ENCODE measurements at regions not wholly inside any gene's neighbourhood (a gene's known extent, or its start where the extent isn't known, plus 50 kb on each side); places are given as distances from the start of the nearest gene placed in this dataset.

- Histone ChIP-seq H3K4me1 (ENCODE audit: control insufficient read depth, insufficient read depth, low read length) (no peaks in the 10 kb centered on the region), H3K4me3 (ENCODE audit: low read length) (no peak overlapping the region), H3K9me3 (ENCODE audit: control insufficient read depth, low read length) (no peaks in the 10 kb centered on the region), H3K27me3 (replicated peaks; ENCODE audit: control insufficient read depth, insufficient read depth, low read length) (no peaks in the 10 kb centered on the region), H3K9ac (ENCODE audit: low read length) (no peak overlapping the region), H3K36me3 (ENCODE audit: control insufficient read depth, insufficient read depth, low read length, severe bottlenecking) (no peaks in the 10 kb centered on the region)
- DNase-seq (ENCODE audit: low read depth) = no peak
Observed at GRCh38 chr2:56874717-56875116, 690.9 kb downstream of the CCDC85A start.

DNA sequence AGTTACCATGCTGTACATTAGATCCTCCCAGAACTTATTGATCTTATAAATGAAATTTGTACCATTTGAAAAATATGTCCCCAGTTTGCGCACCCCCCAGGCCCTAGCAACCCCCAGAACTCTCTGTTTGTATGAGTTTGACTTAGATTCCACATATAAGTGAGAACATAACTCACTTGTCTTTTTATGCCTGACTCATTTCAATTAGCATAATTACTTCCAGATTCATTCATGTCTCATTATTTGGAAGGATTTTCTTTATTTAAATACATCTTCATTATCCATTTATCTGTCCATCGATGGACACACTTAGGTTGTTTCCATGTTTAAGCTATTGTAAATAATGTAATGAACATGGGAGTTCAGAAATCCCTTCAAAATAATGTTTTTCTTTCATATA, 705.9 kb downstream of the CCDC85A start:
- Histone ChIP-seq H3K9me3 (ENCODE audit: control insufficient read depth, low read length) (no peaks in the 10 kb centered on the region), H3K9ac (ENCODE audit: low read length) (no peak overlapping the region), H3K4me1 (ENCODE audit: control insufficient read depth, insufficient read depth, low read length) (no peaks in the 10 kb centered on the region), H3K27me3 (replicated peaks; ENCODE audit: control insufficient read depth, insufficient read depth, low read length) (no peaks in the 10 kb centered on the region), H3K4me3 (ENCODE audit: low read length) (no peak overlapping the region), H3K36me3 (ENCODE audit: control insufficient read depth, insufficient read depth, low read length, severe bottlenecking) (no peaks in the 10 kb centered on the region)
- peak; percentile 18 for DNase-seq (ENCODE audit: low read depth)

DNA sequence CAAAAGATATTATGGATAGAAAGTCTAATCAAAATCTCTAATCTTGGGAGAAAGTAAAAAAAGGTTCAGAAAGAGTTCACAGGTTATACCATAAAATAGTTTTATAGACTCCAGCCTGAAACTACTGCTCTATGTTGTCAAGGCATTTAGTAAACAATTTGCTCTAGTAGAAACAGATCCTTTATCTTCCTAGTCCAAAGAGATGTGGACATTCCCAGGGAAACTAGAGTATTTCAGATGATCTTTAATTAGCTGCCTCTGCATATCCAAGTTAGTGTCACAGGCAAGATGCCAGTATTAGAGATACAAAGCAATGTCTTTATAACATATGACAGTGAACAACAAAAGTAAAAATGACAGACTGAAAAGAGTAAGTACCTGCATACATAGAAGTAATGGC, 708.6 kb downstream of the CCDC85A start:
- no peaks in the 10 kb centered on the region for H3K9me3 ChIP-seq (ENCODE audit: control insufficient read depth, low read length)
- no peak overlapping the region for H3K4me3 ChIP-seq (ENCODE audit: low read length)
- DNase-seq (ENCODE audit: low read depth) = no peak
- no peaks in the 10 kb centered on the region for H3K4me1 ChIP-seq (ENCODE audit: control insufficient read depth, insufficient read depth, low read length)
- no peak overlapping the region for H3K9ac ChIP-seq (ENCODE audit: low read length)
- no peaks in the 10 kb centered on the region for H3K27me3 ChIP-seq (replicated peaks; ENCODE audit: control insufficient read depth, insufficient read depth, low read length)
- no peaks in the 10 kb centered on the region for H3K36me3 ChIP-seq (ENCODE audit: control insufficient read depth, insufficient read depth, low read length, severe bottlenecking)

DNA sequence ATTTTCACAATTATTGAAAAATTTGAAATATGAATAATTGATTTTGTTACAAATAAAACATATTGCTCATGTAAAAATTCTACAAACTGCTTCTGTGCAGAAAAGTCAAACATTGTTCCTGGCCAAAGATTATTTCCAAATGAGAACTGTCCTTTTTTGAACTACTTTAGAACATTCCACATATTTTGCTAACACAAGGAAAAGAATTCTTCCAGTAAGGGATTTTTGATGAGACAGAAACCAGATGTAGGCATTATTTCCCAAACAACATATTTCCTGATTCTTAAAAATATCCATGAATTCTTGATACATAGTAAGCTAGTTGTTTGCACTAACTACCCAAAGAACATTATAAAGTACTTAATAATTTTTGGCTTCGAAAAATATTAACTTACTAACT, 715.2 kb downstream of the CCDC85A start:
- Histone ChIP-seq H3K9me3 (ENCODE audit: control insufficient read depth, low read length) (no peaks in the 10 kb centered on the region), H3K4me3 (ENCODE audit: low read length) (no peak overlapping the region), H3K27me3 (replicated peaks; ENCODE audit: control insufficient read depth, insufficient read depth, low read length) (no peaks in the 10 kb centered on the region), H3K4me1 (ENCODE audit: control insufficient read depth, insufficient read depth, low read length) (no peaks in the 10 kb centered on the region), H3K9ac (ENCODE audit: low read length) (no peak overlapping the region), H3K36me3 (ENCODE audit: control insufficient read depth, insufficient read depth, low read length, severe bottlenecking) (no peaks in the 10 kb centered on the region)
- peak; percentile 63 for DNase-seq (ENCODE audit: low read depth)

- DNase-seq (ENCODE audit: low read depth) = no peak
- no peak overlapping the region for H3K9ac ChIP-seq (ENCODE audit: low read length)
- no peak overlapping the region for H3K4me3 ChIP-seq (ENCODE audit: low read length)
- no peaks in the 10 kb centered on the region for H3K27me3 ChIP-seq (replicated peaks; ENCODE audit: control insufficient read depth, insufficient read depth, low read length)
- H3K36me3 ChIP-seq (ENCODE audit: control insufficient read depth, insufficient read depth, low read length, severe bottlenecking) = no peaks in the 10 kb centered on the region
- H3K9me3 ChIP-seq (ENCODE audit: control insufficient read depth, low read length) = peaks cover 4% of the 10 kb centered on the region
- H3K4me1 ChIP-seq (ENCODE audit: control insufficient read depth, insufficient read depth, low read length) = no peaks in the 10 kb centered on the region
Observed at GRCh38 chr2:56912490-56912889, 728.7 kb downstream of the CCDC85A start.

GRCh38 chr2:56918790-56919189, 735.0 kb downstream of the CCDC85A start:
- H3K4me1 ChIP-seq (ENCODE audit: control insufficient read depth, insufficient read depth, low read length) = no peaks in the 10 kb centered on the region
- DNase-seq (ENCODE audit: low read depth) = no peak
- H3K36me3 ChIP-seq (ENCODE audit: control insufficient read depth, insufficient read depth, low read length, severe bottlenecking) = no peaks in the 10 kb centered on the region
- H3K9ac ChIP-seq (ENCODE audit: low read length) = no peak overlapping the region
- H3K9me3 ChIP-seq (ENCODE audit: control insufficient read depth, low read length) = peaks cover 4% of the 10 kb centered on the region
- H3K27me3 ChIP-seq (replicated peaks; ENCODE audit: control insufficient read depth, insufficient read depth, low read length) = no peaks in the 10 kb centered on the region
- H3K4me3 ChIP-seq (ENCODE audit: low read length) = no peak overlapping the region

DNA sequence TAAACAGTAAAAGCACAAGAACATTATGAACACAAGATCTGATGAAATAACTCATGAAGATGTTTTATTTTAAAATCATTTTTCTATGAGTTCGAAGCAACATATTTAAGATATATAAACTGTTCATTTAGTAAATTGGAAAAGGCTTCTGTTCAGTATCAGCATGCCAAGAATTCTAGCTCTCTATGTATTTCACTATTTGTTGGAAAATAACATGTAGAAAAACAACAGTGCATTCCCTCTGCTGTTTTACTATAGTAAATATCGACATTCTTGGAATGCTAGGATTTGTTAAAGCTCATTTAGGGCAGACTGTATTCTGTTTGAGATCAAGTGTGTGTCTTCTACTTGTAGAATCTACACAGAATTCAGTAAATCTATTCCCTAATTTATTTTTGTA, 750.2 kb downstream of the CCDC85A start:
- H3K4me1 ChIP-seq (ENCODE audit: control insufficient read depth, insufficient read depth, low read length) = no peaks in the 10 kb centered on the region
- H3K36me3 ChIP-seq (ENCODE audit: control insufficient read depth, insufficient read depth, low read length, severe bottlenecking) = no peaks in the 10 kb centered on the region

GRCh38 chr2:56934866-56935265, 751.1 kb downstream of the CCDC85A start:
- H3K27me3 ChIP-seq (replicated peaks; ENCODE audit: control insufficient read depth, insufficient read depth, low read length) = no peaks in the 10 kb centered on the region
- H3K36me3 ChIP-seq (ENCODE audit: control insufficient read depth, insufficient read depth, low read length, severe bottlenecking) = no peaks in the 10 kb centered on the region
- H3K9me3 ChIP-seq (ENCODE audit: control insufficient read depth, low read length) = no peaks in the 10 kb centered on the region
- H3K9ac ChIP-seq (ENCODE audit: low read length) = no peak overlapping the region
- H3K4me1 ChIP-seq (ENCODE audit: control insufficient read depth, insufficient read depth, low read length) = no peaks in the 10 kb centered on the region
- no peak for DNase-seq (ENCODE audit: low read depth)
- H3K4me3 ChIP-seq (ENCODE audit: low read length) = no peak overlapping the region

More for the DNA sequence above, 750.2 kb downstream of the CCDC85A start:
- H3K9me3 ChIP-seq (ENCODE audit: control insufficient read depth, low read length) = no peaks in the 10 kb centered on the region
- no peaks in the 10 kb centered on the region for H3K27me3 ChIP-seq (replicated peaks; ENCODE audit: control insufficient read depth, insufficient read depth, low read length)
- H3K4me3 ChIP-seq (ENCODE audit: low read length) = no peak overlapping the region
- H3K9ac ChIP-seq (ENCODE audit: low read length) = no peak overlapping the region
- DNase-seq (ENCODE audit: low read depth) = peak; percentile 2

GRCh38 chr2:56940054-56940453, 756.3 kb downstream of the CCDC85A start:
- H3K27me3 ChIP-seq (replicated peaks; ENCODE audit: control insufficient read depth, insufficient read depth, low read length) = no peaks in the 10 kb centered on the region
- no peaks in the 10 kb centered on the region for H3K4me1 ChIP-seq (ENCODE audit: control insufficient read depth, insufficient read depth, low read length)
- no peak for DNase-seq (ENCODE audit: low read depth)
- H3K4me3 ChIP-seq (ENCODE audit: low read length) = no peak overlapping the region
- H3K9me3 ChIP-seq (ENCODE audit: control insufficient read depth, low read length) = no peaks in the 10 kb centered on the region
- H3K36me3 ChIP-seq (ENCODE audit: control insufficient read depth, insufficient read depth, low read length, severe bottlenecking) = no peaks in the 10 kb centered on the region
- H3K9ac ChIP-seq (ENCODE audit: low read length) = no peak overlapping the region

DNA sequence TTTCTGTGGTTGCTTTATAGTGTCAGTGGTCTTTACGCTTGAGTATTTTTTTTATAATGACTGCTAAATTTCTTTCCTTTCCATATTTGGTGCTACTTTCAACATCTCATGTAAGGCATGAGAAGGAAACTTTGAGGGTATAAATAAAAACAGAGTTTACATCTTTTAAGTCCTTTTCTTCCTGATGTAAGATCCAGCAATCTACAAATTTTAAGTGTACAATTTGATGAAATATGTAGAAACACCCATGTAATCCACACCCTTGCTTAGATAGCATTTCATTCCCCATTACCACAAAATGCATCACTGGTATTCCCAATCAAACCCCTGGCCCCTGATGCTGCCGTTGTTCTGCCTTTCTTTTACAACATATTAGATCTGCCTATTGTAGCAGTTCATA, 769.1 kb downstream of the CCDC85A start:
- DNase-seq (ENCODE audit: low read depth) = peak; percentile 62
- peaks cover 12% of the 10 kb centered on the region for H3K9me3 ChIP-seq (ENCODE audit: control insufficient read depth, low read length)
- H3K9ac ChIP-seq (ENCODE audit: low read length) = no peak overlapping the region
- no peaks in the 10 kb centered on the region for H3K36me3 ChIP-seq (ENCODE audit: control insufficient read depth, insufficient read depth, low read length, severe bottlenecking)
- H3K27me3 ChIP-seq (replicated peaks; ENCODE audit: control insufficient read depth, insufficient read depth, low read length) = no peaks in the 10 kb centered on the region
- no peaks in the 10 kb centered on the region for H3K4me1 ChIP-seq (ENCODE audit: control insufficient read depth, insufficient read depth, low read length)
- H3K4me3 ChIP-seq (ENCODE audit: low read length) = no peak overlapping the region

GRCh38 chr2:56960581-56960980, 776.8 kb downstream of the CCDC85A start:
- Histone ChIP-seq H3K27me3 (replicated peaks; ENCODE audit: control insufficient read depth, insufficient read depth, low read length) (no peaks in the 10 kb centered on the region), H3K4me3 (ENCODE audit: low read length) (no peak overlapping the region), H3K36me3 (ENCODE audit: control insufficient read depth, insufficient read depth, low read length, severe bottlenecking) (no peaks in the 10 kb centered on the region), H3K9me3 (ENCODE audit: control insufficient read depth, low read length) (peaks cover 3% of the 10 kb centered on the region), H3K4me1 (ENCODE audit: control insufficient read depth, insufficient read depth, low read length) (no peaks in the 10 kb centered on the region), H3K9ac (ENCODE audit: low read length) (no peak overlapping the region)
- DNase-seq (ENCODE audit: low read depth) = no peak

- Histone ChIP-seq H3K36me3 (ENCODE audit: control insufficient read depth, insufficient read depth, low read length, severe bottlenecking) (no peaks in the 10 kb centered on the region), H3K27me3 (replicated peaks; ENCODE audit: control insufficient read depth, insufficient read depth, low read length) (no peaks in the 10 kb centered on the region)
Observed at GRCh38 chr2:56962673-56963072, 778.9 kb downstream of the CCDC85A start.

More at GRCh38 chr2:56962673-56963072, 778.9 kb downstream of the CCDC85A start:
- Histone ChIP-seq H3K9ac (ENCODE audit: low read length) (no peak overlapping the region), H3K9me3 (ENCODE audit: control insufficient read depth, low read length) (no peaks in the 10 kb centered on the region), H3K4me3 (ENCODE audit: low read length) (no peak overlapping the region), H3K4me1 (ENCODE audit: control insufficient read depth, insufficient read depth, low read length) (no peaks in the 10 kb centered on the region)
- no peak for DNase-seq (ENCODE audit: low read depth)
